Breast epithelium (tissue), 4 donors: ENCODE measurements at regions not wholly inside any gene's neighbourhood (a gene's known extent, or its start where the extent isn't known, plus 50 kb on each side); places are given as distances from the start of the nearest gene placed in this dataset.

Experiments used
- DNase-seq, 2 donors: peaks; one replicate each; pipeline ENCODE4 v3.0.0-alpha.2; 2019; ENCODE audit warnings: low spot score in 2 of 2
- H3K27ac ChIP-seq, 2 donors: fragments of 200-600 bp; sonication (generic) in 1 of 2; one replicate each; pipeline ENCODE4 v1.5.1; 2016 to 2019; ENCODE audit warnings: mild to moderate bottlenecking in 1 of 2
- H3K27me3 ChIP-seq, 2 donors: fragments of 200-600 bp; sonication (generic) in 1 of 2; one replicate each; pipeline versions ENCODE4 v1.5.1 to v1.6.0; 2017 to 2019; ENCODE audit warnings: control low read depth in 1 of 2, mild to moderate bottlenecking in 1 of 2
- H3K36me3 ChIP-seq: fragments of 200-600 bp; one replicate; pipeline ENCODE4 v1.5.1; 2019
- H3K4me1 ChIP-seq, 2 donors: fragments of 200-600 bp; sonication (generic); one replicate each; pipeline ENCODE4 v1.5.1; 2016 to 2019; ENCODE audit warnings: control low read depth in 1 of 2
- H3K4me3 ChIP-seq, 3 donors: fragments of 200-600 bp; sonication (generic); 1 replicate in 2 of 3; 2 replicates in 1 of 3; pipeline ENCODE4 v1.5.1; 2016 to 2019; ENCODE audit warnings: mild to moderate bottlenecking in 3 of 3, moderate library complexity in 2 of 3
- H3K9me3 ChIP-seq, 2 donors: fragments of 200-600 bp; sonication (generic) in 1 of 2; one replicate each; pipeline ENCODE4 v1.5.1; 2016 to 2019; ENCODE audit warnings: control low read depth in 1 of 2
- POLR2A ChIP-seq: fragments of 450-650 bp; IDR thresholded peaks from one replicate; pipeline ENCODE4 v1.6.1; 2016; ENCODE audit warnings: antibody characterized with exemption, mild to moderate bottlenecking, moderate library complexity
- POLR2AphosphoS5 ChIP-seq, 3 donors: sonication (generic); formaldehyde crosslinking; IDR thresholded peaks; one replicate each; pipeline ENCODE4 v1.6.1; 2017; ENCODE audit warnings: antibody characterized with exemption in 3 of 3
- intact Hi-C: fragments of 100-400 bp; cut with DNase I; formaldehyde crosslinking; loops from one replicate; pipeline ENCODE4 v1.15.1; 2023; ENCODE audit warnings: low total_unique reads
- TF ChIP-seq, protein P1 (sequence below), 3 donors: fragments of 450-650 bp; IDR thresholded peaks; one replicate each; pipeline ENCODE4 v1.5.1; 2016 to 2017; ENCODE audit warnings: antibody characterized with exemption in 3 of 3, mild to moderate bottlenecking in 3 of 3, moderate library complexity in 3 of 3

DNA sequence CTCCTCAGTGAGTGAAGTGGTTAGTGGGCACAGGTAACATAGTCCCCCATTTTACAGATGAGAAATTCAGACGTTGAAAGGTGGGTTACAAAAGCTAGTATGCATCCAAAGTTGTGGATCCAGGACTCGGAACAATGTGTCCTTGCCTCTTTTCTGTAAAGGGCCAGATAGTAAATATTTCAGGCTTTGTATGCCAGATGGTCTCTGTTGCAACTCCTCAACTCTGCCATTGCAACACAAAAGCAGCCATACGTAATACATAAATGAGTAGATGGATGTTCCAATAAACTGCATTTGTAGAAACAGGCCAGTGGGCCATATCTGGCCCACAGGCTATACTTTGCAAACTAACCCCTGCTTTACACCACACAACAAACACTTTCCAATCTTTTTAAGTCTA is 166.6 kb upstream of the PKDCC start:
- Histone ChIP-seq H3K9me3 (no peaks in the 10 kb centered on the region), H3K4me1 (no peaks in the 10 kb centered on the region), H3K4me3 (no peak overlapping the region), H3K27ac (no peak overlapping the region), H3K27me3 (no peaks in the 10 kb centered on the region), H3K36me3 (no peaks in the 10 kb centered on the region)
- TF ChIP-seq POLR2AphosphoS5 (IDR thresholded peaks at IDR 0.05) (no peak), POLR2A (no peak)
- DNase-seq = no peak
- intact Hi-C loops = no loop called here

DNA sequence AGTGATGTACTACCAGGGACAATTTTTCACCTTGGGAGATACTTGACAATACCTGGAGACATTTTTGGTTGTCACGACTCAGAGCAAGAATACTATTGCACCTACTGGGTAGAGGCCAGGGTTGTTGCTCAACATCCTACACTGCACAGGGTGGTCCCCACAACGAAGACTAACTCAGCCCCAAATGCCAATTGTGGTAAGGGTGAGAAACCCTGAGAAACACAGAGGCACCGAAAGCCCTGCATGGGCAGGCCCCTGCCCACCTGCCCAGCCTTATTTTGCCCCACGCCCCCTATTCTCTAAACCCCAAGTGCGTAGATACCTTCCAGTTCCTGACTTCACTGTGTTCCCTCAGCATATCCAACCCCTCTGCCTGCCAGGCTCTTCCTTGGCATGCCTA is 163.1 kb upstream of the PKDCC start:
- no peak for DNase-seq
- intact Hi-C loops = loop anchor here (5.0 kb wide), 1 partner anchor 328 kb away; no protein-coding TSS in a partner anchor
- Histone ChIP-seq H3K36me3 (no peaks in the 10 kb centered on the region), H3K4me1 (no peaks in the 10 kb centered on the region), H3K4me3 (no peak overlapping the region), H3K27ac (no peak overlapping the region), H3K9me3 (no peaks in the 10 kb centered on the region), H3K27me3 (no peaks in the 10 kb centered on the region)
- TF ChIP-seq POLR2A (no peak), POLR2AphosphoS5 (IDR thresholded peaks at IDR 0.05) (no peak)
- TF ChIP-seq, protein P1, sequence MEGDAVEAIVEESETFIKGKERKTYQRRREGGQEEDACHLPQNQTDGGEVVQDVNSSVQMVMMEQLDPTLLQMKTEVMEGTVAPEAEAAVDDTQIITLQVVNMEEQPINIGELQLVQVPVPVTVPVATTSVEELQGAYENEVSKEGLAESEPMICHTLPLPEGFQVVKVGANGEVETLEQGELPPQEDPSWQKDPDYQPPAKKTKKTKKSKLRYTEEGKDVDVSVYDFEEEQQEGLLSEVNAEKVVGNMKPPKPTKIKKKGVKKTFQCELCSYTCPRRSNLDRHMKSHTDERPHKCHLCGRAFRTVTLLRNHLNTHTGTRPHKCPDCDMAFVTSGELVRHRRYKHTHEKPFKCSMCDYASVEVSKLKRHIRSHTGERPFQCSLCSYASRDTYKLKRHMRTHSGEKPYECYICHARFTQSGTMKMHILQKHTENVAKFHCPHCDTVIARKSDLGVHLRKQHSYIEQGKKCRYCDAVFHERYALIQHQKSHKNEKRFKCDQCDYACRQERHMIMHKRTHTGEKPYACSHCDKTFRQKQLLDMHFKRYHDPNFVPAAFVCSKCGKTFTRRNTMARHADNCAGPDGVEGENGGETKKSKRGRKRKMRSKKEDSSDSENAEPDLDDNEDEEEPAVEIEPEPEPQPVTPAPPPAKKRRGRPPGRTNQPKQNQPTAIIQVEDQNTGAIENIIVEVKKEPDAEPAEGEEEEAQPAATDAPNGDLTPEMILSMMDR (IDR thresholded peaks at IDR 0.05) = no peak

DNA sequence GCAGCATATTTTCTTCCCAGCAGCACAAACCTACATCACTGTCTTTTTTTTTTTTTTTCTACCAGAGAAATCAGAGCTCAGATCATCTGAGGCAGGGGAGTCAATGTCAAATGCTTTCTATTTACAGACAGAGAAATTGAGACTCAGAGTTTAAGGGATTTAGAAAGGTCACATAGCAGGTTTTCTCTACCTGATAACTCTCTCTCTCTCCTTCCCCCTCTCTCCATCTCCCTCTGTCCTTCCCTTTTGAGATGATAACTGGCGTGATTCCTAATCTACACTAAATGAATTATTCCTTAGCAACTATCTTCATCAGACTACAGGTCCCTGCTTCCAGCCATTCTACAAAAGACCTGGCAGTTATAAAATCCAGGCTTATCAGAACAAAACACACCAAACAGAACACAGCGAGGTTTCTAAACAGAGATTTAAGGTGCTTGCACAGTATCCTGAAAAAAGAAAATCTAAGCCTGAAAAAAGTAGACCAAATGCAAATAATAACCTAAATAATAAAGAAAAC is 161.6 kb upstream of the PKDCC start:
- no peak overlapping the region for H3K27ac ChIP-seq
- H3K4me1 ChIP-seq = no peaks in the 10 kb centered on the region
- intact Hi-C loops = loop anchor here (5.0 kb wide), 1 partner anchor 326 kb away; no protein-coding TSS in a partner anchor
- no peak for DNase-seq
- TF ChIP-seq POLR2AphosphoS5 (IDR thresholded peaks at IDR 0.05) = no peak
- TF ChIP-seq, protein P1 (IDR thresholded peaks at IDR 0.05) = no peak
- no peak for TF ChIP-seq POLR2A
- no peaks in the 10 kb centered on the region for H3K27me3 ChIP-seq
- H3K4me3 ChIP-seq = no peak overlapping the region
- no peaks in the 10 kb centered on the region for H3K9me3 ChIP-seq
- H3K36me3 ChIP-seq = no peaks in the 10 kb centered on the region

DNA sequence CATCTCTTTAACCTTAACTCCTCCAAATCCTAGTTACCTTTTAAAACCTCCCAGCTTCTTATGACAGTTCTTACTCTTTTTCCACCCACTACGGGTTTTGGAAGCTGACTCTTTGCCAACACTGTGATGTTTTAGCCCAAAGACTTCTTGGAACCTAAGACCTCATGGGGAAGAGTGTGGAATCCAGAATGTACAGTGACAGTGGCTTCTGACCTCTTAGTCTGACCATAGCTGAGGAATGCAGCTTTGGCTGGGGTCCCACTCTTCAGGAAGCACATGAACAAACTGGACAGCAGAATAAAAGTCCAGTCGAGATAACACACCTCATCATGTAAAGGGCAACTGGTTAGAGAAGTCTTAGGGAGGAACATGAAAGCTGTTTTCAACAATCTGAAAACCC is 161.1 kb upstream of the PKDCC start:
- H3K27me3 ChIP-seq = no peaks in the 10 kb centered on the region
- H3K4me1 ChIP-seq = no peaks in the 10 kb centered on the region
- H3K36me3 ChIP-seq = no peaks in the 10 kb centered on the region
- H3K27ac ChIP-seq = no peak overlapping the region
- no peak overlapping the region for H3K4me3 ChIP-seq
- DNase-seq = no peak
- TF ChIP-seq POLR2AphosphoS5 (IDR thresholded peaks at IDR 0.05) (no peak), POLR2A (no peak)
- TF ChIP-seq, protein P1 (IDR thresholded peaks at IDR 0.05) = no peak
- H3K9me3 ChIP-seq = no peaks in the 10 kb centered on the region
- intact Hi-C loops = loop anchor here (5.0 kb wide), 1 partner anchor 326 kb away; no protein-coding TSS in a partner anchor

DNA sequence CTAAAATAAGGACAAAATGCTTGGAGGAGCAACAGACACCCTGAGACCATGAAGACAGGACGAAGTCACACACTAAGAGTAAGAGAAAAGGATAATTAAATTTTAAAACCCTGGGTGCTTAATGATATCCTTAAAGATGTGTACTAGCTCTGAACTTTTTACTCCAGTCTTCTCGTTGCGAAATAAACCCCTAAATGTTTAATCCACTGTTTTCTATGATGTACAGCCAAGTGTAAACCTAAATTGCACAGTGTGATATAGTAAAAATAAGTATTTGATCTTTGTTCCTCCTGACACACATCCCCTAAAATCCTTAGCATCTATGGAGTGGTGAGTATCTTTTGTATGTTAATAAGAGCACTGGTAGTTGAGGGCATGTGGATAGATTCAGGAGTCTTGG is 157.5 kb upstream of the PKDCC start:
- Histone ChIP-seq H3K9me3 (no peaks in the 10 kb centered on the region), H3K36me3 (no peaks in the 10 kb centered on the region), H3K4me1 (no peaks in the 10 kb centered on the region), H3K27me3 (no peaks in the 10 kb centered on the region), H3K27ac (no peak overlapping the region), H3K4me3 (no peak overlapping the region)
- TF ChIP-seq, protein P1 (IDR thresholded peaks at IDR 0.05) = no peak
- TF ChIP-seq POLR2AphosphoS5 (IDR thresholded peaks at IDR 0.05) = no peak
- no peak for TF ChIP-seq POLR2A
- no peak for DNase-seq
- intact Hi-C loops = no loop called here

DNA sequence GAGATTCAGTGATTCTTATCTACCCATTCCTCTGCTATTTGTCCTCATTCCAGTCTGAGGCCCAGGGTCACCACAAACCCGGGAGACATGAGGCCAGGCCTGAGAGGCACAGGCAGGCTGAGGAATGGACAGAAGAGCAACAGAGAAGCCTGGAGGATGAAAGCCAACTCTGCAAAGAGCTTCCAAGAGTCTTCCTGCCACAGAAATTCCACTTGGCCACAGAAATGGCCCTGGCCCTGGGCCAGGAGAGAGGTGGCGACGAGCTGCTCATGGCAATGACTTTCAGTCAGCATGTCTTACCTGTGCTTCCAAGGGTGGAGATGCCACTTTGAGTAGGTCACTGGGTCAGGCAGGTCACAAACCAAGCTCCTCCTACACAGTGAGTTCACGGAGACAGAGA is 155.3 kb upstream of the PKDCC start:
- H3K9me3 ChIP-seq = no peaks in the 10 kb centered on the region
- no peak for TF ChIP-seq POLR2AphosphoS5 (IDR thresholded peaks at IDR 0.05)
- no peak for TF ChIP-seq POLR2A
- TF ChIP-seq, protein P1 (IDR thresholded peaks at IDR 0.05) = no peak
- peak in 1 of 2 donors; percentile 53 for DNase-seq

More for the DNA sequence above, 155.3 kb upstream of the PKDCC start:
- H3K27ac ChIP-seq = no peak overlapping the region
- intact Hi-C loops = no loop called here
- no peaks in the 10 kb centered on the region for H3K4me1 ChIP-seq
- H3K27me3 ChIP-seq = no peaks in the 10 kb centered on the region
- H3K4me3 ChIP-seq = no peak overlapping the region
- no peaks in the 10 kb centered on the region for H3K36me3 ChIP-seq
